ENCODE measurements at regions not wholly inside any gene's neighbourhood (a gene's known extent, or its start where the extent isn't known, plus 50 kb on each side); places are given as distances from the start of the nearest gene placed in this dataset.
A peak's percentile ranks its signal among the peaks of the same experiment; 100 is the strongest.

- Histone ChIP-seq H3K4me1 (ENCODE audit: control insufficient read depth in 2 of 2, insufficient read depth in 2 of 2, low read length in 2 of 2) (peaks cover 6 to 7% of the 10 kb centered on the region in 2 donors), H3K27ac (ENCODE audit: low read length in 2 of 2) (no peak overlapping the region), H3K4me3 (ENCODE audit: control extremely low read depth in 1 of 5, extremely low read depth in 1 of 5, insufficient read depth in 1 of 5, low read depth in 2 of 5, low read length in 4 of 5) (no peak overlapping the region), H3K27me3 (replicated peaks in 1 of 4; ENCODE audit: control extremely low read depth in 1 of 4, control insufficient read depth in 3 of 4, insufficient read depth in 4 of 4, low read length in 3 of 4) (peaks cover 0 to 2% (median 0%) of the 10 kb centered on the region in 4 experiments), H3K9ac (ENCODE audit: low read length) (no peak overlapping the region), H3K79me2 (ENCODE audit: control insufficient read depth, insufficient read depth, low read length) (no peaks in the 10 kb centered on the region), H3K36me3 (replicated peaks in 1 of 2; ENCODE audit: control extremely low read depth in 1 of 2, control insufficient read depth in 1 of 2, extremely low read depth in 1 of 2, insufficient read depth in 2 of 2, low read length in 1 of 2) (no peaks in the 10 kb centered on the region), H3K9me3 (ENCODE audit: control extremely low read depth in 1 of 3, control insufficient read depth in 2 of 3, insufficient read depth in 1 of 3, low read length in 2 of 3) (peaks cover 0 to 9% (median 0%) of the 10 kb centered on the region in 3 donors), H2AFZ (ENCODE audit: insufficient read depth, low read depth, low read length, poor library complexity, severe bottlenecking) (no peak overlapping the region), H3K4me2 (replicated peaks; ENCODE audit: low read depth, low read length, poor library complexity, severe bottlenecking) (no peak overlapping the region), H4K20me1 (ENCODE audit: control insufficient read depth, insufficient read depth, low read length, poor library complexity, severe bottlenecking) (no peaks in the 10 kb centered on the region)
- no peak overlapping the region for H3K4me3 Mint-ChIP-seq
- DNase-seq (no peak), ATAC-seq (ENCODE audit: low read depth) (no peak)
- no peaks in the 10 kb centered on the region for H3K9me3 Mint-ChIP-seq (ENCODE audit: insufficient read depth)
- H3K27me3 Mint-ChIP-seq, result no peaks in the 10 kb centered on the region
- no peak for TF ChIP-seq CTCF (IDR thresholded peaks at IDR 0.05)
- TF ChIP-seq EZH2 (IDR thresholded peaks at IDR 0.05; ENCODE audit: borderline replicate concordance, insufficient read depth, low read depth, low read length, poor library complexity, severe bottlenecking), result no peak
- POLR2A ChIA-PET, result no interaction called here
- peaks cover 8% of the 10 kb centered on the region for H3K4me1 Mint-ChIP-seq
- intact Hi-C loops (cut with micrococcal nuclease), result no loop called here
- CTCF ChIA-PET, result no interaction called here
- no peak overlapping the region for H3K27ac Mint-ChIP-seq
- no CpG with 5 or more reads among the region's 5 CpGs for WGBS (ENCODE audit: insufficient coverage)
These were observed 539.4 kb upstream of the TNP1 start for GRCh38 chr2:217399291-217399690.

DNA sequence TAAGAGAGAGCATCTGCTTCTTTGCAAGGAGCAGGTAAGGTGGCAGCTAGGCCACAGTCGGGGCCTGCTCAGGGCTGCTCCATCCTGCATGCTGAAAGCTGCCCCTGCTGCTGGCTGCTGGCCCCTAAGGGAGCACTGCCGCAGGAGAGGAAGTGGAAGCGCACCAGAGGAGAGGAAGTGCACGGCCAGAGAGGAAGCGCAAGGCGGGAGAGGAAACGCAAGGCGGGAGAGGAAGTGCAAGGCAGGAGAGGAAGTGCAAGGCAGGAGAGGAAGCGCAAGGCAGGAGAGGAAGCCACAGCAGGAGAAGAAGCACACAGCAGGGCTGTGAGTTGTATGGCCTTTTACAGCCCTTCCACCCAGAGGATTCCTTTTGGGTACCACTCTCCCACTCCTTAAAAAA is 539.0 kb upstream of the TNP1 start:
- ATAC-seq (ENCODE audit: low read depth) (no peak), DNase-seq (no peak)
- no peaks in the 10 kb centered on the region for H4K20me1 ChIP-seq (ENCODE audit: control insufficient read depth, insufficient read depth, low read length, poor library complexity, severe bottlenecking)
- H3K4me1 ChIP-seq (ENCODE audit: control insufficient read depth in 2 of 2, insufficient read depth in 2 of 2, low read length in 2 of 2), result peaks cover 6 to 7% of the 10 kb centered on the region in 2 donors
- H2AFZ ChIP-seq (ENCODE audit: insufficient read depth, low read depth, low read length, poor library complexity, severe bottlenecking), result peak overlapping the region; percentile 6
- H3K9me3 Mint-ChIP-seq (ENCODE audit: insufficient read depth), result no peaks in the 10 kb centered on the region
- H3K4me3 Mint-ChIP-seq, result no peak overlapping the region
- H3K27me3 Mint-ChIP-seq, result no peaks in the 10 kb centered on the region
- ChIA-PET POLR2A (no interaction called here), CTCF (no interaction called here)
- no peaks in the 10 kb centered on the region for H3K79me2 ChIP-seq (ENCODE audit: control insufficient read depth, insufficient read depth, low read length)
- H3K27ac Mint-ChIP-seq, result no peak overlapping the region
- H3K36me3 ChIP-seq (replicated peaks in 1 of 2; ENCODE audit: control extremely low read depth in 1 of 2, control insufficient read depth in 1 of 2, extremely low read depth in 1 of 2, insufficient read depth in 2 of 2, low read length in 1 of 2), result no peaks in the 10 kb centered on the region
- intact Hi-C loops (cut with micrococcal nuclease), result no loop called here
- H3K9me3 ChIP-seq (ENCODE audit: control extremely low read depth in 1 of 3, control insufficient read depth in 2 of 3, insufficient read depth in 1 of 3, low read length in 2 of 3), result peaks cover 0 to 9% (median 0%) of the 10 kb centered on the region in 3 donors
- WGBS (ENCODE audit: insufficient coverage), result 10% methylated on average over 7 of the region's 9 CpGs
- peaks cover 0 to 3% (median 0%) of the 10 kb centered on the region in 4 experiments for H3K27me3 ChIP-seq (replicated peaks in 1 of 4; ENCODE audit: control extremely low read depth in 1 of 4, control insufficient read depth in 3 of 4, insufficient read depth in 4 of 4, low read length in 3 of 4)
- peaks cover 8% of the 10 kb centered on the region for H3K4me1 Mint-ChIP-seq
- no peak overlapping the region for H3K27ac ChIP-seq (ENCODE audit: low read length in 2 of 2)
- TF ChIP-seq CTCF (IDR thresholded peaks at IDR 0.05) (no peak), EZH2 (IDR thresholded peaks at IDR 0.05; ENCODE audit: borderline replicate concordance, insufficient read depth, low read depth, low read length, poor library complexity, severe bottlenecking) (no peak)
- no peak overlapping the region for H3K9ac ChIP-seq (ENCODE audit: low read length)
- no peak overlapping the region for H3K4me2 ChIP-seq (replicated peaks; ENCODE audit: low read depth, low read length, poor library complexity, severe bottlenecking)
- H3K4me3 ChIP-seq (ENCODE audit: control extremely low read depth in 1 of 5, extremely low read depth in 1 of 5, insufficient read depth in 1 of 5, low read depth in 2 of 5, low read length in 4 of 5), result no peak overlapping the region
